ENCODE measurements at regions not wholly inside any gene's neighbourhood (a gene's known extent, or its start where the extent isn't known, plus 50 kb on each side); places are given as distances from the start of the nearest gene placed in this dataset.
A peak's percentile ranks its signal among the peaks of the same experiment; 100 is the strongest.
"Not testable (repeated sequence)": the region's sequence is repeated elsewhere in the genome, so short reads cannot be mapped to it uniquely, and the experiment has no call there.

- DNase-seq: peak; percentile 83 to 95 (median 88)
These were observed 102.9 kb downstream of the ADAMTS15 start for GRCh38 chr11:130551388-130551787.

GRCh38 chr11:130553306-130553705 lies 104.9 kb downstream of the ADAMTS15 start:
- no peak for DNase-seq

GRCh38 chr11:130554241-130555055 lies 106.0 kb downstream of the ADAMTS15 start:
- no peak for DNase-seq

- DNase-seq: no peak
These were observed 106.9 kb downstream of the ADAMTS15 start for GRCh38 chr11:130555251-130555841.

GRCh38 chr11:130560000-130560780 lies 111.7 kb downstream of the ADAMTS15 start:
- DNase-seq: no peak

- no peak for DNase-seq
These were observed 112.3 kb downstream of the ADAMTS15 start for GRCh38 chr11:130560781-130561109.

GRCh38 chr11:130561441-130561881 lies 113.0 kb downstream of the ADAMTS15 start:
- peak in 3 of 4 experiments; percentile 16 to 31 (median 23) for DNase-seq

GRCh38 chr11:130562549-130562948 lies 114.1 kb downstream of the ADAMTS15 start:
- DNase-seq: no peak

- DNase-seq: not testable (repeated sequence)
These were observed 117.9 kb downstream of the ADAMTS15 start for GRCh38 chr11:130566360-130566759.

- DNase-seq: no peak
These were observed 123.1 kb downstream of the ADAMTS15 start for GRCh38 chr11:130571519-130571918.

GRCh38 chr11:130571947-130572584 lies 123.6 kb downstream of the ADAMTS15 start:
- no peak for DNase-seq

GRCh38 chr11:130573767-130574166 lies 125.3 kb downstream of the ADAMTS15 start:
- DNase-seq: no peak

GRCh38 chr11:130574740-130575139 lies 126.3 kb downstream of the ADAMTS15 start:
- DNase-seq: no peak

GRCh38 chr11:130576146-130576545 lies 127.7 kb downstream of the ADAMTS15 start:
- no peak for DNase-seq

- DNase-seq: no peak
These were observed 130.4 kb downstream of the ADAMTS15 start for GRCh38 chr11:130578738-130579368.

- DNase-seq: no peak
These were observed 131.9 kb downstream of the ADAMTS15 start for GRCh38 chr11:130580372-130580771.

GRCh38 chr11:130580891-130581492 lies 132.5 kb downstream of the ADAMTS15 start:
- no peak for DNase-seq

GRCh38 chr11:130581646-130582045 lies 133.2 kb downstream of the ADAMTS15 start:
- no peak for DNase-seq

GRCh38 chr11:130582176-130582575 lies 133.7 kb downstream of the ADAMTS15 start:
- DNase-seq: no peak

GRCh38 chr11:130582981-130583380 lies 134.5 kb downstream of the ADAMTS15 start:
- DNase-seq: peak; percentile 26 to 76 (median 57)

GRCh38 chr11:130583801-130584211 lies 135.4 kb downstream of the ADAMTS15 start:
- DNase-seq: no peak

GRCh38 chr11:130585545-130585944 lies 137.1 kb downstream of the ADAMTS15 start:
- no peak for DNase-seq
